ENCODE measurements at regions not wholly inside any gene's neighbourhood (a gene's known extent, or its start where the extent isn't known, plus 50 kb on each side); places are given as distances from the start of the nearest gene placed in this dataset.
"Not testable (repeated sequence)": the region's sequence is repeated elsewhere in the genome, so short reads cannot be mapped to it uniquely, and the experiment has no call there.

DNA sequence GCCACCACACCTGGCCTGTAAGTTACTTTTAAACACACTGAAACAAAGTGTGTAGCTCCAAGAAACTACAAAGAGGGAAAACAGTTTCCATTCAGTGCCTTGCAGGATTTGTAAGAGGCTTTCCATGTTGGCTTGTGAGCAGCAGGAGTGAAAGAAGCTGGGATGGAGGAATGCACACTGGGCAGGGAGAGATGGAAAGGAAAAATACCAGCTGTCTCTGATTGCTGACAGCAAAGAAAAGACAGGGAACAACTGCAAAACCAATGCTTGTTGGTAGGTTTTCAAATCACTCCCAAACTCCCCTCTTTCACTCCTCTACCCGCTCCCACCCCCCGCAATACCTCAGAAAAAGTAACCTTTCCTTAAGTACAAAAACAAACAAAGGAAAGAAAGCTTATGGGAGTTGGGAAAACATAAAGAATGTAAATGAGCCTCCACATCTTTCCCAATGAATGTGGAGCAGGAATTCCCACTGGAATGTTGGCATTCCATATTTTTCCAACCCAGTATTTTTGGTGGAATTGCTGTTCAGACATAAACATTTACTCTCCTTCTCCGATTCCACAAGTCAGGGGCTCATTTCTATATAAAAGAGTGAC lies 166.1 kb downstream of the THBS2 start:
- H2AK9ac ChIP-seq (replicated peaks; ENCODE audit: low read depth, low read length, poor library complexity), result no peak overlapping the region
- DNase-seq, result peak; percentile 47
- H3K4me1 ChIP-seq (ENCODE audit: control insufficient read depth, insufficient read depth, low read length), result peaks cover 9% of the 10 kb centered on the region
- no peaks in the 10 kb centered on the region for H3K79me1 ChIP-seq (ENCODE audit: low read depth in 1 of 2, low read length in 2 of 2)
- no peak overlapping the region for H3K14ac ChIP-seq (replicated peaks; ENCODE audit: low read depth, low read length)
- dilution Hi-C loops (cut with HindIII; ENCODE audit: low sequenced_read_pairs, unreplicated experiment), result no loop called here
- peak overlapping the region; percentile 79 for H3K18ac ChIP-seq (ENCODE audit: low read depth, low read length)
- no peak overlapping the region for H3K4me3 ChIP-seq (ENCODE audit: insufficient read depth, low read depth, low read length)
- POLR2A ChIA-PET (ENCODE audit: unreplicated experiment), result no interaction called here
- peak overlapping the region; percentile 49; the same call in 1 of the 2 replicates for H3K9ac ChIP-seq (ENCODE audit: low read depth, low read length)
- H3K27me3 ChIP-seq (ENCODE audit: control insufficient read depth, insufficient read depth, low read length), result no peaks in the 10 kb centered on the region
- H3K9me1 ChIP-seq (ENCODE audit: insufficient read depth, low read length), result no peaks in the 10 kb centered on the region
- peak overlapping the region; percentile 75 for H4K5ac ChIP-seq (ENCODE audit: low read depth, low read length)
- no CpG with 5 or more reads among the region's 3 CpGs for WGBS, 2 experiments (ENCODE audit: extremely low coverage in 2 of 2, insufficient read length in 1 of 2)
- TF ChIP-seq SMC3 (IDR thresholded peaks at IDR 0.05; ENCODE audit: low read depth, low read length) (no peak), MXI1 (IDR thresholded peaks at IDR 0.05; ENCODE audit: borderline replicate concordance, low read depth, low read length) (no peak), CTCF (conservative IDR thresholded peaks at IDR 0.05; ENCODE audit: low read depth, low read length) (no peak), MAZ (IDR thresholded peaks at IDR 0.05; ENCODE audit: borderline replicate concordance, low read depth, low read length) (no peak), CHD1 (IDR thresholded peaks at IDR 0.05; ENCODE audit: low read depth, low read length) (no peak)
- intact Hi-C loops (cut with micrococcal nuclease), result no loop called here
- in situ Hi-C loops (cut with MboI; ENCODE audit: low sequenced_read_pairs), result no loop called here
- H4K20me1 ChIP-seq (ENCODE audit: insufficient read depth, low read length), result no peaks in the 10 kb centered on the region
- CTCF ChIA-PET, result interaction anchor here (1.3 kb wide), 1 partner anchor 12 kb away, joined by 3 read pairs; no protein-coding TSS in a partner anchor
- H3K9me3 ChIP-seq (ENCODE audit: control insufficient read depth, insufficient read depth, low read length), result peaks cover 6% of the 10 kb centered on the region
- H4K8ac ChIP-seq (ENCODE audit: low read depth in 2 of 2, low read length in 2 of 2), result peak overlapping the region in 1 of 2 experiments; percentile 36; a peak in 2 of 4 replicates
- peak overlapping the region; percentile 35 for H4K91ac ChIP-seq (ENCODE audit: insufficient read depth, low read depth, low read length)
- H2BK120ac ChIP-seq (ENCODE audit: low read depth, low read length), result peak overlapping the region; percentile 54
- H2AFZ ChIP-seq (replicated peaks; ENCODE audit: low read length, poor library complexity), result peak overlapping the region; percentile 33
- H2BK15ac ChIP-seq (ENCODE audit: low read depth, low read length), result 0 out of 3 replicates have a peak overlapping the region, but pooled peaks have one; percentile 19
- peak overlapping the region; percentile 86; the same call in 1 of the 2 replicates for H3K27ac ChIP-seq (ENCODE audit: insufficient read depth, low read length)
- ATAC-seq (ENCODE audit: low read depth), result peak; percentile 70
- H2BK5ac ChIP-seq (ENCODE audit: low read depth, low read length, poor library complexity, severe bottlenecking), result peak overlapping the region; percentile 76
- no peak overlapping the region for H2AK5ac ChIP-seq (ENCODE audit: low read depth, low read length)
- H3K23ac ChIP-seq (ENCODE audit: low read depth, low read length), result peak overlapping the region; percentile 1; the same call in 1 of the 2 replicates
- BruUV-seq (replicated peaks), result no TSS peak
- no peaks in the 10 kb centered on the region for H3K36me3 ChIP-seq (ENCODE audit: control insufficient read depth, insufficient read depth, low read length)
- peak overlapping the region; percentile 19; the same call in 1 of the 2 replicates for H2BK20ac ChIP-seq (ENCODE audit: low read depth, low read length)
- H3K4me2 ChIP-seq (ENCODE audit: low read depth, low read length), result peak overlapping the region; percentile 53
- H3K4ac ChIP-seq (ENCODE audit: low read depth, low read length), result peak overlapping the region; percentile 44
- H3K56ac ChIP-seq (ENCODE audit: extremely low read depth, insufficient read depth, low read length), result no peak overlapping the region

GRCh38 chr6:169086616-169087015 lies 167.0 kb downstream of the THBS2 start:
- H3K18ac ChIP-seq (ENCODE audit: low read depth, low read length); H2AK5ac ChIP-seq (ENCODE audit: low read depth, low read length); H4K91ac ChIP-seq (ENCODE audit: insufficient read depth, low read depth, low read length); H4K20me1 ChIP-seq (ENCODE audit: insufficient read depth, low read length); H3K9ac ChIP-seq (ENCODE audit: low read depth, low read length); H3K14ac ChIP-seq (replicated peaks; ENCODE audit: low read depth, low read length); H3K23ac ChIP-seq (ENCODE audit: low read depth, low read length); H4K8ac ChIP-seq (ENCODE audit: low read depth in 2 of 2, low read length in 2 of 2); H2AFZ ChIP-seq (replicated peaks; ENCODE audit: low read length, poor library complexity); H2BK15ac ChIP-seq (ENCODE audit: low read depth, low read length); intact Hi-C loops (cut with micrococcal nuclease); H3K4me1 ChIP-seq (ENCODE audit: control insufficient read depth, insufficient read depth, low read length); H3K27ac ChIP-seq (ENCODE audit: insufficient read depth, low read length); H3K4me2 ChIP-seq (ENCODE audit: low read depth, low read length); H3K56ac ChIP-seq (ENCODE audit: extremely low read depth, insufficient read depth, low read length); dilution Hi-C loops (cut with HindIII; ENCODE audit: low sequenced_read_pairs, unreplicated experiment); DNase-seq; POLR2A ChIA-PET (ENCODE audit: unreplicated experiment); H3K27me3 ChIP-seq (ENCODE audit: control insufficient read depth, insufficient read depth, low read length); H3K4me3 ChIP-seq (ENCODE audit: insufficient read depth, low read depth, low read length); in situ Hi-C loops (cut with MboI; ENCODE audit: low sequenced_read_pairs); H3K4ac ChIP-seq (ENCODE audit: low read depth, low read length); H3K36me3 ChIP-seq (ENCODE audit: control insufficient read depth, insufficient read depth, low read length); H2AK9ac ChIP-seq (replicated peaks; ENCODE audit: low read depth, low read length, poor library complexity); H4K5ac ChIP-seq (ENCODE audit: low read depth, low read length); H2BK5ac ChIP-seq (ENCODE audit: low read depth, low read length, poor library complexity, severe bottlenecking); ATAC-seq (ENCODE audit: low read depth); H3K79me1 ChIP-seq (ENCODE audit: low read depth in 1 of 2, low read length in 2 of 2); BruUV-seq (replicated peaks); H3K9me3 ChIP-seq (ENCODE audit: control insufficient read depth, insufficient read depth, low read length); H2BK20ac ChIP-seq (ENCODE audit: low read depth, low read length); H3K9me1 ChIP-seq (ENCODE audit: insufficient read depth, low read length): not testable (repeated sequence)
- CTCF ChIA-PET, result interaction anchor here (0.6 to 1.3 kb wide), 3 partner anchors 11 to 62 kb away, joined by 3 read pairs; no protein-coding TSS in a partner anchor
- H2BK120ac ChIP-seq (ENCODE audit: low read depth, low read length), result 0 out of 2 replicates have a peak overlapping the region, but pooled peaks have one; percentile 12
- no CpG with 5 or more reads among the region's 6 CpGs for WGBS, 2 experiments (ENCODE audit: extremely low coverage in 2 of 2, insufficient read length in 1 of 2)
